Tibial artery (tissue), 4 donors: ENCODE measurements at regions not wholly inside any gene's neighbourhood (a gene's known extent, or its start where the extent isn't known, plus 50 kb on each side); places are given as distances from the start of the nearest gene placed in this dataset.

Experiments
- DNase-seq, 2 donors: peaks; one replicate each; pipeline ENCODE4 v3.0.0-alpha.2; 2019
- H3K27ac ChIP-seq, 2 donors: fragments of 200-600 bp; sonication (generic) in 1 of 2; 1 replicate in 1 of 2; 2 replicates in 1 of 2; pipeline ENCODE4 v1.5.1; 2018 to 2019; ENCODE audit warnings: mild to moderate bottlenecking in 1 of 2
- H3K27me3 ChIP-seq, 2 donors: fragments of 200-600 bp; sonication (generic) in 1 of 2; one replicate each; pipeline versions ENCODE4 v1.5.1 to v1.6.0; 2016 to 2019
- H3K36me3 ChIP-seq, 3 donors: fragments of 200-600 bp; sonication (generic) in 2 of 3; one replicate each; pipeline ENCODE4 v1.5.1; 2016 to 2019; ENCODE audit warnings: mild to moderate bottlenecking in 2 of 3
- H3K4me1 ChIP-seq, 4 donors: fragments of 200-600 bp; sonication (generic) in 2 of 4; 1 replicate in 3 of 4; 2 replicates in 1 of 4; pipeline ENCODE4 v1.5.1; 2016 to 2019
- H3K4me3 ChIP-seq, 2 donors: fragments of 200-600 bp; sonication (generic) in 1 of 2; 1 replicate in 1 of 2; 2 replicates in 1 of 2; pipeline ENCODE4 v1.5.1; 2018 to 2019; ENCODE audit warnings: mild to moderate bottlenecking in 2 of 2
- H3K9me3 ChIP-seq, 3 donors: fragments of 200-600 bp; sonication (generic) in 1 of 3; one replicate each; pipeline ENCODE4 v1.5.1; 2016 to 2019
- CTCF ChIP-seq, 2 experiments: fragments of 200-600 bp in 1 of 2; fragments of 450-650 bp in 1 of 2; IDR thresholded peaks; one replicate each; pipeline ENCODE4 v1.5.1; 2017 to 2019; ENCODE audit warnings: antibody characterized with exemption in 2 of 2, mild to moderate bottlenecking in 1 of 2, moderate library complexity in 1 of 2
- intact Hi-C: fragments of 100-400 bp; cut with DNase I; formaldehyde crosslinking; loops from one replicate; pipeline ENCODE4 v1.15.0; 2023; ENCODE audit warnings: low total_unique reads

- TF ChIP-seq CTCF (IDR thresholded peaks at IDR 0.05): no peak
- Histone ChIP-seq H3K4me1 (peaks cover 5 to 18% (median 14%) of the 10 kb centered on the region in 4 donors), H3K27me3 (peaks cover 0 to 49% of the 10 kb centered on the region in 2 donors), H3K27ac (no peak overlapping the region), H3K9me3 (no peaks in the 10 kb centered on the region), H3K36me3 (no peaks in the 10 kb centered on the region), H3K4me3 (no peak overlapping the region)
- DNase-seq: no peak
- intact Hi-C loops: no loop called here
Observed at GRCh38 chr3:194007592-194008337, 128.2 kb upstream of the HES1 start.

GRCh38 chr3:194009019-194009418 is 126.9 kb upstream of the HES1 start:
- Histone ChIP-seq H3K4me1 (peaks cover 2 to 9% (median 7%) of the 10 kb centered on the region in 4 donors), H3K27ac (no peak overlapping the region), H3K27me3 (peaks cover 0 to 58% of the 10 kb centered on the region in 2 donors), H3K36me3 (no peaks in the 10 kb centered on the region), H3K4me3 (no peak overlapping the region), H3K9me3 (no peaks in the 10 kb centered on the region)
- DNase-seq: no peak
- intact Hi-C loops: no loop called here
- TF ChIP-seq CTCF (IDR thresholded peaks at IDR 0.05): no peak

- H3K36me3 ChIP-seq: no peaks in the 10 kb centered on the region
- intact Hi-C loops: loop anchor here (5.0 kb wide), 1 partner anchor 62 kb away; no protein-coding TSS in a partner anchor
- no peak overlapping the region for H3K4me3 ChIP-seq
- DNase-seq: no peak
- TF ChIP-seq CTCF (IDR thresholded peaks at IDR 0.05): no peak
- peaks cover 0 to 1% (median 0%) of the 10 kb centered on the region in 4 donors for H3K4me1 ChIP-seq
- no peaks in the 10 kb centered on the region for H3K9me3 ChIP-seq
- peaks cover 0 to 58% of the 10 kb centered on the region in 2 donors for H3K27me3 ChIP-seq
- no peak overlapping the region for H3K27ac ChIP-seq
Observed at GRCh38 chr3:194009892-194010533, 125.9 kb upstream of the HES1 start.

- no peak overlapping the region for H3K4me3 ChIP-seq
- H3K27me3 ChIP-seq: peaks cover 0 to 66% of the 10 kb centered on the region in 2 donors
- TF ChIP-seq CTCF (IDR thresholded peaks at IDR 0.05): no peak
- H3K4me1 ChIP-seq: no peaks in the 10 kb centered on the region
- DNase-seq: no peak
- H3K9me3 ChIP-seq: no peaks in the 10 kb centered on the region
- intact Hi-C loops: loop anchor here (5.0 kb wide), 1 partner anchor 60 kb away; no protein-coding TSS in a partner anchor
- no peak overlapping the region for H3K27ac ChIP-seq
- no peaks in the 10 kb centered on the region for H3K36me3 ChIP-seq
Observed at GRCh38 chr3:194011807-194012206, 124.1 kb upstream of the HES1 start.

GRCh38 chr3:194013928-194014327 is 122.0 kb upstream of the HES1 start:
- intact Hi-C loops: loop anchor here (5.0 kb wide), 1 partner anchor 58 kb away; no protein-coding TSS in a partner anchor
- H3K27me3 ChIP-seq: peaks cover 0 to 57% of the 10 kb centered on the region in 2 donors

More at GRCh38 chr3:194013928-194014327, 122.0 kb upstream of the HES1 start:
- Histone ChIP-seq H3K36me3 (no peaks in the 10 kb centered on the region), H3K4me1 (no peaks in the 10 kb centered on the region), H3K27ac (no peak overlapping the region), H3K4me3 (no peak overlapping the region), H3K9me3 (no peaks in the 10 kb centered on the region)
- no peak for DNase-seq
- TF ChIP-seq CTCF (IDR thresholded peaks at IDR 0.05): no peak
